Neuron (in vitro differentiated cells): ENCODE measurements at regions not wholly inside any gene's neighbourhood (a gene's known extent, or its start where the extent isn't known, plus 50 kb on each side); places are given as distances from the start of the nearest gene placed in this dataset.
"Not testable (repeated sequence)": the region's sequence is repeated elsewhere in the genome, so short reads cannot be mapped to it uniquely, and the experiment has no call there.

ENCODE experiments used
- H2AFZ ChIP-seq: one replicate; pipeline ENCODE4 v1.6.1; 2013; ENCODE audit warnings: low read depth, mild to moderate bottlenecking, inconsistent platforms, low read length, moderate library complexity
- H3K27me3 ChIP-seq: one replicate; pipeline ENCODE4 v1.6.1; 2013; ENCODE audit warnings: low read length; ENCODE audit not compliant: insufficient read depth
- H3K36me3 ChIP-seq: one replicate; pipeline ENCODE4 v1.6.1; 2013; ENCODE audit warnings: low read length; ENCODE audit not compliant: insufficient read depth
- H3K4me1 ChIP-seq: one replicate; pipeline ENCODE4 v1.6.1; 2013; ENCODE audit warnings: low read length; ENCODE audit not compliant: insufficient read depth
- H3K4me3 ChIP-seq: 2 replicates; pipeline ENCODE4 v1.5.1; 2013; ENCODE audit warnings: mild to moderate bottlenecking, low read length, moderate library complexity
- H3K9me3 ChIP-seq: one replicate; pipeline ENCODE4 v1.6.1; 2013; ENCODE audit warnings: low read length

DNA sequence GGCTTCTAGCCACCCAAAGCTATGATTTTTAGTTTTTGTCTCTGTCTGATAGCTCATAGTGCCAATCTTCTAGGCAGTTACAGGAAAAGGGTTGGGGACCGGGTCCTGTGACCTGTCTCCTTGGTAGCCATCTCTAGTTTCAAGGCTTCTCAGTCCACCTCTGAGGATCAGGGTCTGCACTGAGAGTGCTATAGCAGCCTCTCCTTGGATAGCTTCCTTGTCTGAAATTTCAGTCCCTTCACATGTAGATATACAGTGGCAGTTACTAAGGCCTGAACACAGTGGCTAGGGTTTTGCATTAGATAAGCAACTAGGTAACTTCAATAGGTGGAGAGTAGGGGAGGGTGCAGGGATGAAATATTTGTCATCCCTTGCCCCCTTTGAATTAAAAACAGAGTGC, 321.3 kb downstream of the SEMA3D start:
- H3K27me3 ChIP-seq = no peaks in the 10 kb centered on the region
- no peaks in the 10 kb centered on the region for H3K4me1 ChIP-seq
- H3K9me3 ChIP-seq = no peaks in the 10 kb centered on the region
- H3K36me3 ChIP-seq = no peaks in the 10 kb centered on the region
- H2AFZ ChIP-seq = no peak overlapping the region
- no peak overlapping the region for H3K4me3 ChIP-seq

DNA sequence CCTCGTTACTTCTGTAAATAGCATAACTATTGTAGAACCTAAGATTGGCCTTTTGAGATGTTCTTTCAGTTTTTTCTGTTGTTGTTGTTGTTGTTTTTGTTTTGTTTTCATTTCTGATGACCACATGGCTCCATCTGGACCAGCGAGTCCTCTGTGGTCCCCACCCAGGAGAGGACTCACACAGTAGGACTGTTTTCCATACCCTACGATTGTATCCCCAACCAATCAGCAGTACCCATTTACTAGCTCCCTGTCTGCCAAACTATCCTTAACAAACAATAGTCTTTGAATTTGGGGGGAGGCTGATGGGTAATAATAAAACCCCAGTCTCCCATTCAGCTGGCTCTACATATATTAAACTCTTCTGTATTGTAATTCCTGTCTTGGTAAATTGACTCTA, 329.5 kb downstream of the SEMA3D start:
- no peaks in the 10 kb centered on the region for H3K9me3 ChIP-seq
- H3K4me3 ChIP-seq = no peak overlapping the region
- no peaks in the 10 kb centered on the region for H3K36me3 ChIP-seq
- no peaks in the 10 kb centered on the region for H3K27me3 ChIP-seq
- H2AFZ ChIP-seq = no peak overlapping the region
- H3K4me1 ChIP-seq = no peaks in the 10 kb centered on the region

DNA sequence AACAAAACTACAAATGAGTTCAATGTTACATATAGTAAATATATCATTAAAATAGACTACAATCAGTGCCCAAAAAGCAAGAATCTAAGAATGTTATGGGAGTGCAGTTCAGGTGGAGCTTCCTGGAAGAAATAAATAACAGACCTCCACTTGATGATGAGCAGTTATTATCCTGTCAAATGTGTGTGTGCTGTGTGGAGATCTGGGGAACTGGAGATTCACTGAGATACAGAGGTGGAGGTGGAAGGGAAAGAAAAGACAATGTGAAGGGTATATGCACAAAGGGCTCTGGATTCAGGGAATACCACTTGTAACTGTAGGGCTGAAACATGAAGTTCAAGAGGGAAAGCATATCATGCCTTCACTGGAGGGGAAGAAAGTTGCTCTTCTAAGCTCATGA, 331.1 kb downstream of the SEMA3D start:
- no peak overlapping the region for H2AFZ ChIP-seq
- H3K4me3 ChIP-seq = no peak overlapping the region

DNA sequence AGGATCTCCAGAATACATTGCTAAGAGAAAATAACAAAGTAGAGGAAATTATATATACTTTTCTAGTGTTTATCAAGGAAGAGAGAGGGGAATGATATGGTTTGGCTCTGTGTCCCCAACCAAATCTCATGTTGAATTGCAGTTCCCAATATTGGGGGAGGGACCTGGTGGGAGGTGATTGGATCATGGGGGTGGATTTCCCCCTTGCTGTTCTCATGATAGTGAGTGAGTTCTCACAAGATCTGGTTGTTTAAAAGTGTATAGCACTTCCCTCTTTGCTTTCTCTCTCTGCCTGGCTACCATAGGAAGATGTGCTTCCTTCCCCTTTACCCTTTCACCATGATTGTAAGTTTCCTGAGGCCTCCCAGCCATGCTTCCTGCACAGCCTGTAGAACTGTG, 337.9 kb downstream of the SEMA3D start:
- H3K4me1 ChIP-seq, H3K4me3 ChIP-seq, H3K27me3 ChIP-seq, H3K36me3 ChIP-seq, H3K9me3 ChIP-seq, H2AFZ ChIP-seq: not testable (repeated sequence)

More for the DNA sequence above, 331.1 kb downstream of the SEMA3D start:
- H3K9me3 ChIP-seq = no peaks in the 10 kb centered on the region
- no peaks in the 10 kb centered on the region for H3K27me3 ChIP-seq
- H3K36me3 ChIP-seq = no peaks in the 10 kb centered on the region
- no peaks in the 10 kb centered on the region for H3K4me1 ChIP-seq

DNA sequence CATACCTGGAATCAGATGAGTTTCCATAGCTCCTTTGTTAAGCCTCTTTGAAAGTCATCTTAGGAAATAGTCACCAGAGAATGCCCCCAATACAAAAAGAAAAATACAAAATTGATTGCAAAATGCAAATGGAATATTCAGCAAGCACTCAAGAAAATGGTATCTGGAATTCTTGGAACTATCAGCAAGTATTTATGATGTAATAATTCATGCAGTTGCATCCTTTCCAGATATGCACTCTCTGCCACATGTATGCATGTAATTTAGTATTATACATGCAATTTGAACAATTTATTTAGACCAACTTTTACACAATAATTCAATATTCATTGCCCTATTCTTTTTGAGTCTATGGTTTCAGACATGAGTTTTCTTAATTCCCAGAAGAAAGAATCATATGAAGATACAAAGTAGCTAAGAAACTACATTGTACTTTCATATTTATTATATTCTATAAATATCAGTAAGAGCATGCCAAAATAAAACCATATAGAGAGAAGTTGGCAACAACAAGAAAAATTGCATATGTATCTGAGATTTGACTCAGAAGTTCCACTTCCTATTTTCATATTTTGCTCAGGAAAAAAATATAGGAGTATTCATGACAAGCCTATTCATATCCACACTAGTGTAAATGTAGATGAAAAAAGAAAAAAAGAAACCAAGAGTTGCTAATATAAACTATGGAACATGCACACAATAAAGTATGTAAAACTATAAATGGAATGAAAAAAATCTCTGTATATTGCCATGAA, 338.5 kb downstream of the SEMA3D start:
- Histone ChIP-seq H3K36me3 (no peaks in the 10 kb centered on the region), H2AFZ (no peak overlapping the region), H3K4me3 (no peak overlapping the region), H3K27me3 (no peaks in the 10 kb centered on the region), H3K4me1 (no peaks in the 10 kb centered on the region), H3K9me3 (no peaks in the 10 kb centered on the region)

DNA sequence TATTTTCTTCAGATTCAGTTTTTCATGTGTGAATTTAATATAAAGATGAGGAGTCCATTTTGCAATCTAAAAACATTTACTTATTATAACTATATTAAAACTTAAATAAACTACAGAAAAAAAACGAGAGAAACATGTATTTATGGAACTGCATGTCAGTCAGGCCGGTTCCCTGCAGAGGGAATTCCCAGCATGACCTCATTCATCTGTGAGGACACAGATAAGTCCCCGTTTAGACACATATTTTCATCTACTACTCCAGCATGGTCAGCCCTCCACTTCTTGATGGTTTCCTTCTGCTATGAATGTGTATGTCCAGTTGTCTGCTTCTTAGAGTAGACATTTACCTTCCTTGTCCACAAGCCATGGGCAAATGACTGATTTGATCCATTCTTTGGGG, 339.1 kb downstream of the SEMA3D start:
- Histone ChIP-seq H2AFZ (no peak overlapping the region), H3K27me3 (no peaks in the 10 kb centered on the region), H3K9me3 (no peaks in the 10 kb centered on the region), H3K4me3 (no peak overlapping the region), H3K36me3 (no peaks in the 10 kb centered on the region), H3K4me1 (no peaks in the 10 kb centered on the region)

DNA sequence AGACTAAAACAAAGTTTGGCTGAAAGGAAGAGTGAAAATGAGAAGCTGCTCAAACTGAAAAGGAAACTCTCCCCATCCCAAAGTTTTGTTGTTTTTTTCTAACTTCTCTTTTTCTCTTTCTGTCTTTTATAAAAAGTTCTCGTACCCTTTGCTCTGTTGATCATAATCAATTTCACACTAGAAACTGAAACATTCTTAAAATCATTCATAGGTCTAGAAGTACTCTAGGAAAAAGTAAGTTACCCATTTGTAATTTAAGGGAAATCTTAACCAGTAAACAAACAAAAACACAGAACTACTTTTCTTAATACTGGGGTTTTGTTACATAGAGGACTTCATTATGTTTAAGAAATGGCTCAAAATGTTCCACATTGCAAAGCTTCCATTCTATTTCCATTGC, 339.8 kb downstream of the SEMA3D start:
- no peaks in the 10 kb centered on the region for H3K4me1 ChIP-seq
- no peaks in the 10 kb centered on the region for H3K36me3 ChIP-seq
- H3K4me3 ChIP-seq = no peak overlapping the region
- H3K9me3 ChIP-seq = no peaks in the 10 kb centered on the region
- no peaks in the 10 kb centered on the region for H3K27me3 ChIP-seq
- no peak overlapping the region for H2AFZ ChIP-seq

DNA sequence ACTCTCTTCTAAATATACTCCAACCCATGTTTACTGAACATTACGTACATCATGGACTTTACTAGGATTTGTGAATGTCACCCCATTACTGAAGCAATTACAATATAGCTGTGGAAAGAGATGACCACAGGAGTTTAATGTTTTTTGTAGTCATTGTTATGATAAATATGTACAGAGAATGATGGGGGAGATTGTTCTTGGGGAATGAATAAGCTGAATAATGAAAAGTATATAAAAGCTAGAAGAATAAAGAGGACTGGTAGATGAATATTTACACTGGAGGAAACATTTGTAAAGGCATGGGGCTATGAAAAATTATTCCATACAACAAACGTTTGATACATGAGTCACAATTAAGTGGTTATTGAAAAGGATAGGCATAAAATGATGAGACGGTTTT, 340.9 kb downstream of the SEMA3D start:
- Histone ChIP-seq H3K4me1 (no peaks in the 10 kb centered on the region), H3K36me3 (no peaks in the 10 kb centered on the region), H3K4me3 (no peak overlapping the region), H2AFZ (no peak overlapping the region), H3K9me3 (no peaks in the 10 kb centered on the region), H3K27me3 (no peaks in the 10 kb centered on the region)

DNA sequence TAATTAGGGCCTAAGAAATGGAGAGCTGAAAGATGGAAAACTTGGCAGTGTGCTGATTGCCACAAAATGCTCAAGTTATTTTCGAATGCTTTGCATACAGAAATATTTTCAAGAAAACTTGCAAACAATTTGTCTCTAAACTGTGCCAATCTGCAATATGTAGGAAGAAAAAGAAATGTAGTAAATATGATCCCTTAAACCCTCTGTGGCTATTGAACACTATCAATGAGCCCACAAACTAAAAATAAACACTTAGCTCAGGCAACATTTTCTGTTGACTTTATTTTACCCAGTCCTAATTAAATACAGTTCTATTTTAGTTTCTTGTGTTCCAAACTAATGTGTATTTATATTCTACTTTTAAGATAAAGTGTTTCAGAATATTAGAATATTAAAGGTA, 342.1 kb downstream of the SEMA3D start:
- Histone ChIP-seq H3K27me3 (no peaks in the 10 kb centered on the region), H3K9me3 (no peaks in the 10 kb centered on the region), H3K4me3 (no peak overlapping the region), H3K4me1 (no peaks in the 10 kb centered on the region), H2AFZ (no peak overlapping the region), H3K36me3 (no peaks in the 10 kb centered on the region)

DNA sequence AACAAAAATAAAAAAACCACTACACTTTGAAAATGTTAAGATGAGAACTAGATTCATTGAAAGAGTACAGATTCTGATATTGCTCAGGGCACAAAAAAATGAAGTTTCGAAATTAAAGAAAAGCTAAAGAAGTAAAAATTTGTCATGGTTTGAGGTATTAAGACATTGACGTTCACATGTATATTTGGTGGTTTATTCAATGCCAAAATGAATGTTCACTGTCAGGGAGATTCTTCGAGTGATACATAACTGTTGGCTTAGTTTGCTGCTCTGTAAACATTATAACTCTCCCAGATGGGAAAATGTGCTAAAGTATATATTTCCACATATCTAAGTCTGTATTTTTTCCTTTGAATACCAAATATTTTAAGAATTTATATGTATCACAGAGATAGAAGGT, 345.0 kb downstream of the SEMA3D start:
- H2AFZ ChIP-seq = no peak overlapping the region
- no peaks in the 10 kb centered on the region for H3K4me1 ChIP-seq
- H3K4me3 ChIP-seq = no peak overlapping the region
- no peaks in the 10 kb centered on the region for H3K27me3 ChIP-seq
- no peaks in the 10 kb centered on the region for H3K36me3 ChIP-seq
- H3K9me3 ChIP-seq = no peaks in the 10 kb centered on the region

DNA sequence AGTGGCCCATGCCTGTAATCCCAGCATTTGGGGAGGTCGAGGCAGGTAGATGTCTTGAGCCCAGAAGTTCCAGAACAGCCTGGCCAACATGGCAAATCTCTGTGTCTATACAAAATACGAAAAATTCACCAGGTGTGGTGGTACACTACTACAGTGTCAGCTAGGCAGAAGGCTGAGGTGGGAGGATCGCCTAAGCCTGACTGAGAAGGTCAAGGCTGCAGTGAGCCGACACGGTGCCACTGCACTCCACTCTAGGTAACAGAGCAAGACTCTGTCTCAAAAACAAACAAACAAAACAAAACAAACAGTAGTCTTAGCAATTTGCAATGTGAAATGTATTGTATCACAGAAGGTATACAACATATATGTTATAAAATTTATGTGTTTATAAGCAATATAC, 348.0 kb downstream of the SEMA3D start:
- Histone ChIP-seq H2AFZ (no peak overlapping the region), H3K27me3 (no peaks in the 10 kb centered on the region), H3K9me3 (no peaks in the 10 kb centered on the region)

DNA sequence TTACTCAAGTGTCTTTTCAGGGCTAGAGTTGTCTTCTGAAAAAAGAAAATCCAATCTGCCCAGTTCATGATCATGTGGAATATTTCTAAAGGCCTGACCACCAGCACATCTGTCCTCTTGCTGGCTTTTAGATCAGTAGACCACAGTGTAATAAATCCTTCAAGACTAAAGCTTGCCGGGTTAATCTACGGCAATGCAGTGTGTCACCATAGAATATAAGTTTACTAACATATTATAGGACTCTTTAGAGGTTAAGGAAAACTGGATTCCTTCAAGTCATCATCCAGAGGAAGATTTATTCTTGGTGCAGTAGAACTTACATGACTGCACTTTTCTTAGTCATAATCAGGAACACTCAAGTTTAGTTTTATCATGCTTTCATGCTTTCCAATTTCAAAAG, 349.5 kb downstream of the SEMA3D start:
- Histone ChIP-seq H3K27me3 (no peaks in the 10 kb centered on the region), H3K4me3 (no peak overlapping the region), H3K36me3 (no peaks in the 10 kb centered on the region), H3K9me3 (no peaks in the 10 kb centered on the region), H2AFZ (no peak overlapping the region), H3K4me1 (no peaks in the 10 kb centered on the region)

More for the DNA sequence above, 348.0 kb downstream of the SEMA3D start:
- Histone ChIP-seq H3K4me1 (no peaks in the 10 kb centered on the region), H3K36me3 (no peaks in the 10 kb centered on the region), H3K4me3 (no peak overlapping the region)

DNA sequence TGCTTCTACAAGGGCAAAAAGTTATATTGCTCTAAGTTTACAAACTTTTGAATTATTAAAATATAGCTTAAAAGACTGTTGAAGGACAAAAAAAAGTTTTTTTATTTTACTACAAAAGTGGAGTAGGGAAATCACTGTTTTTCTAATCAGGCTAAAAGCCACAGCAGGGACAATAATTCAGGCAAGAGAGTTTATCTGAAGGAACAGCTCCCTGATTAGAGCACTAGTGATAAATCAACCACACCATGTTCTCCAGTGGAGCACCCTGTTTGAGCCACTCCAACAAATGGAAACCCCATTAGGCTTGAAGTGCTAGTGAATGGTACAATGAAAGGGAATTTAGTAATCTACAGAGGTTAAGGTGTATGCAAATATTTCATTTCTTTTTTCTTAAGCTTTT, 357.1 kb downstream of the SEMA3D start:
- no peak overlapping the region for H3K4me3 ChIP-seq
- no peaks in the 10 kb centered on the region for H3K36me3 ChIP-seq
- H3K27me3 ChIP-seq = no peaks in the 10 kb centered on the region
- no peaks in the 10 kb centered on the region for H3K9me3 ChIP-seq
- no peaks in the 10 kb centered on the region for H3K4me1 ChIP-seq
- no peak overlapping the region for H2AFZ ChIP-seq

DNA sequence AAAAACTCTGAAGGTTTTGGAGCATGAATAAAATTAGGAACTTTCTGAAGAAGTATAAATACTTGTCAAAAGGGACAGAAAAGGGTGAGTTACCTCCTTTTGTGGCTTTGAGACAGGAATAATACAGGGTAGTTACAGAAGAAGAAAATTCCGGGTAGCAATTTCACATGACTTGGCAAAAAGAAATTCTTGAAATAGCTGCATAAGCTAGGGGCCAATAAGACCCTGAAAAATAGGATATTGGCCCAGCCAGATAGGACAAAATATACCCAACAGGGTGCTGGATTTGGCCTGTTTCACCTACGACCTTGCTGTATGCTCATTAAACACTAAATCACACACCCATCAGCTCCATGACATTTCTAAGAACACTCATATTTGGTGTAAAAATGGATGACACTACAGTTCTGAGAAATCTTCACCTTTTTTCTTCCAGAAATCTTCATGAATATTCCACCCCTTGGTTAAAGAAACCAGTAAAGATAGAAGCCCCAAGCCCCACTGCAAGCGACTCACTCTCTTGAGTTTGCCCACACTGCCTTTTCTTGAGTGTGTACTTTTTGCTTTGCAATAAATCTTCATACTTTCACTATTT, 362.7 kb downstream of the SEMA3D start:
- Histone ChIP-seq H3K9me3 (no peaks in the 10 kb centered on the region), H3K36me3 (no peaks in the 10 kb centered on the region)

More for the DNA sequence above, 362.7 kb downstream of the SEMA3D start:
- peaks cover 6% of the 10 kb centered on the region for H3K4me1 ChIP-seq
- H2AFZ ChIP-seq = no peak overlapping the region
- no peak overlapping the region for H3K4me3 ChIP-seq
- no peaks in the 10 kb centered on the region for H3K27me3 ChIP-seq
